SK-N-SH treated with all-trans-retinoic acid at 6 μM for 48 hours (cell line): ENCODE measurements at regions not wholly inside any gene's neighbourhood (a gene's known extent, or its start where the extent isn't known, plus 50 kb on each side); places are given as distances from the start of the nearest gene placed in this dataset.

Source experiments
- ATAC-seq: fragments of 200-7000 bp; cut with Tn5 transposase; 3 replicates; pipeline ENCODE4 v1.9.1; 2020; ENCODE audit warnings: mild to moderate bottlenecking, moderate library complexity
- ARNTL ChIP-seq: fragments of 450-650 bp; formaldehyde crosslinking; IDR thresholded peaks from 2 replicates; pipeline ENCODE4 v1.5.0; 2020; ENCODE audit warnings: low read depth, mild to moderate bottlenecking, moderate library complexity, borderline replicate concordance
- BACH2 ChIP-seq: fragments of 250-450 bp; sonication (Bioruptor Pico); IDR thresholded peaks from 2 replicates; pipeline ENCODE4 v1.9.0; 2021; ENCODE audit warnings: mild to moderate bottlenecking, borderline replicate concordance
- CSDC2 ChIP-seq: fragments of 250-450 bp; sonication (Bioruptor Pico); IDR thresholded peaks from 2 replicates; pipeline ENCODE4 v1.5.0; 2020; ENCODE audit warnings: mild to moderate bottlenecking, moderate library complexity
- ESRRG ChIP-seq: fragments of 250-450 bp; sonication (Bioruptor Pico); IDR thresholded peaks from 2 replicates; pipeline ENCODE4 v1.6.1; 2021; ENCODE audit warnings: mild to moderate bottlenecking
- GLIS3 ChIP-seq: fragments of 250-450 bp; sonication (Bioruptor Pico); IDR thresholded peaks from 2 replicates; pipeline ENCODE4 v1.5.0; 2020; ENCODE audit warnings: mild to moderate bottlenecking, moderate library complexity
- ISL1 ChIP-seq: fragments of 250-450 bp; sonication (Bioruptor Pico); IDR thresholded peaks from 2 replicates; pipeline ENCODE4 v2.1.2; 2022; ENCODE audit warnings: mild to moderate bottlenecking, moderate library complexity
- OSR1 ChIP-seq: fragments of 250-450 bp; sonication (Bioruptor Pico); IDR thresholded peaks from 2 replicates; pipeline ENCODE4 v1.8.0; 2022; ENCODE audit warnings: moderate library complexity, mild to moderate bottlenecking, inconsistent platforms
- POU6F1 ChIP-seq: fragments of 250-450 bp; sonication (Bioruptor Pico); IDR thresholded peaks from 2 replicates; pipeline ENCODE4 v1.8.0; 2021; ENCODE audit warnings: low read depth, mild to moderate bottlenecking, moderate library complexity, borderline replicate concordance
- PPARA ChIP-seq: fragments of 250-450 bp; sonication (Bioruptor Pico); IDR thresholded peaks from 2 replicates; pipeline ENCODE4 v1.5.0; 2020; ENCODE audit warnings: mild to moderate bottlenecking, borderline replicate concordance
- RARB ChIP-seq: fragments of 250-450 bp; sonication (Bioruptor Pico); IDR thresholded peaks from 2 replicates; pipeline ENCODE4 v1.8.0; 2021; ENCODE audit warnings: mild to moderate bottlenecking, moderate library complexity
- SNAI2 ChIP-seq: fragments of 250-450 bp; sonication (Bioruptor Pico); IDR thresholded peaks from 2 replicates; pipeline ENCODE4 v1.5.0; 2020; ENCODE audit warnings: mild to moderate bottlenecking, moderate library complexity
- TCF4 ChIP-seq: fragments of 250-450 bp; sonication (Bioruptor Pico); IDR thresholded peaks from 2 replicates; pipeline ENCODE4 v1.8.0; 2021; ENCODE audit warnings: mild to moderate bottlenecking, moderate library complexity, borderline replicate concordance
- TOX ChIP-seq: fragments of 250-450 bp; sonication (Bioruptor Pico); IDR thresholded peaks from 2 replicates; pipeline ENCODE4 v1.8.0; 2021; ENCODE audit warnings: mild to moderate bottlenecking, moderate library complexity, borderline replicate concordance
- TSHZ2 ChIP-seq: fragments of 250-450 bp; sonication (Bioruptor Pico); IDR thresholded peaks from 2 replicates; pipeline ENCODE4 v1.5.0; 2020; ENCODE audit warnings: mild to moderate bottlenecking, moderate library complexity
- ZC3H10 ChIP-seq: fragments of 250-450 bp; sonication (Bioruptor Pico); IDR thresholded peaks from 2 replicates; pipeline ENCODE4 v1.5.1; 2021; ENCODE audit warnings: mild to moderate bottlenecking, moderate library complexity
- ZNF565 ChIP-seq: fragments of 450-650 bp; formaldehyde crosslinking; conservative IDR thresholded peaks from 2 replicates; pipeline ENCODE4 v1.5.0; 2020; ENCODE audit warnings: low read depth, mild to moderate bottlenecking, moderate library complexity
- ZNF70 ChIP-seq: fragments of 450-650 bp; formaldehyde crosslinking; IDR thresholded peaks from 2 replicates; pipeline ENCODE4 v1.5.0; 2020; ENCODE audit warnings: mild to moderate bottlenecking, moderate library complexity
- ZNF8 ChIP-seq: fragments of 450-650 bp; formaldehyde crosslinking; IDR thresholded peaks from 2 replicates; pipeline ENCODE4 v1.5.0; 2020; ENCODE audit warnings: mild to moderate bottlenecking, moderate library complexity
- TF ChIP-seq, protein P1 (sequence below): fragments of 250-450 bp; sonication (Bioruptor Pico); IDR thresholded peaks from 2 replicates; pipeline ENCODE4 v1.5.1; 2020; ENCODE audit warnings: low read depth, mild to moderate bottlenecking, moderate library complexity
- TF ChIP-seq, protein P2 (sequence below): fragments of 250-450 bp; sonication (Bioruptor Pico); IDR thresholded peaks from 2 replicates; pipeline ENCODE4 v1.8.0; 2020; ENCODE audit warnings: mild to moderate bottlenecking, moderate library complexity, borderline replicate concordance
- TF ChIP-seq, protein P3 (sequence below): fragments of 250-450 bp; sonication (Bioruptor Pico); IDR thresholded peaks from 2 replicates; pipeline ENCODE4 v1.5.1; 2021; ENCODE audit warnings: mild to moderate bottlenecking, moderate library complexity

GRCh38 chr18:22683196-22683676 is 249.9 kb upstream of the RBBP8 start:
- TF ChIP-seq, protein P1, sequence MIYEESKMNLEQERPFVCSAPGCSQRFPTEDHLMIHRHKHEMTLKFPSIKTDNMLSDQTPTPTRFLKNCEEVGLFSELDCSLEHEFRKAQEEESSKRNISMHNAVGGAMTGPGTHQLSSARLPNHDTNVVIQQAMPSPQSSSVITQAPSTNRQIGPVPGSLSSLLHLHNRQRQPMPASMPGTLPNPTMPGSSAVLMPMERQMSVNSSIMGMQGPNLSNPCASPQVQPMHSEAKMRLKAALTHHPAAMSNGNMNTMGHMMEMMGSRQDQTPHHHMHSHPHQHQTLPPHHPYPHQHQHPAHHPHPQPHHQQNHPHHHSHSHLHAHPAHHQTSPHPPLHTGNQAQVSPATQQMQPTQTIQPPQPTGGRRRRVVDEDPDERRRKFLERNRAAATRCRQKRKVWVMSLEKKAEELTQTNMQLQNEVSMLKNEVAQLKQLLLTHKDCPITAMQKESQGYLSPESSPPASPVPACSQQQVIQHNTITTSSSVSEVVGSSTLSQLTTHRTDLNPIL (CRISPR knock-in tag) = no peak
- TF ChIP-seq ARNTL (CRISPR knock-in tag) (no peak), ISL1 (CRISPR knock-in tag) (no peak), ZNF8 (no peak), GLIS3 (CRISPR knock-in tag) (no peak), BACH2 (CRISPR knock-in tag) (no peak), TCF4 (CRISPR knock-in tag) (no peak), ZNF565 (no peak), ZC3H10 (CRISPR knock-in tag) (no peak), CSDC2 (CRISPR knock-in tag) (no peak), ZNF70 (CRISPR knock-in tag) (no peak), PPARA (CRISPR knock-in tag) (no peak), SNAI2 (no peak), TSHZ2 (no peak), RARB (no peak)
- TF ChIP-seq, protein P2, sequence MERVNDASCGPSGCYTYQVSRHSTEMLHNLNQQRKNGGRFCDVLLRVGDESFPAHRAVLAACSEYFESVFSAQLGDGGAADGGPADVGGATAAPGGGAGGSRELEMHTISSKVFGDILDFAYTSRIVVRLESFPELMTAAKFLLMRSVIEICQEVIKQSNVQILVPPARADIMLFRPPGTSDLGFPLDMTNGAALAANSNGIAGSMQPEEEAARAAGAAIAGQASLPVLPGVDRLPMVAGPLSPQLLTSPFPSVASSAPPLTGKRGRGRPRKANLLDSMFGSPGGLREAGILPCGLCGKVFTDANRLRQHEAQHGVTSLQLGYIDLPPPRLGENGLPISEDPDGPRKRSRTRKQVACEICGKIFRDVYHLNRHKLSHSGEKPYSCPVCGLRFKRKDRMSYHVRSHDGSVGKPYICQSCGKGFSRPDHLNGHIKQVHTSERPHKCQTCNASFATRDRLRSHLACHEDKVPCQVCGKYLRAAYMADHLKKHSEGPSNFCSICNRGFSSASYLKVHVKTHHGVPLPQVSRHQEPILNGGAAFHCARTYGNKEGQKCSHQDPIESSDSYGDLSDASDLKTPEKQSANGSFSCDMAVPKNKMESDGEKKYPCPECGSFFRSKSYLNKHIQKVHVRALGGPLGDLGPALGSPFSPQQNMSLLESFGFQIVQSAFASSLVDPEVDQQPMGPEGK (CRISPR knock-in tag) = no peak
- peak; percentile 79 for ATAC-seq

DNA sequence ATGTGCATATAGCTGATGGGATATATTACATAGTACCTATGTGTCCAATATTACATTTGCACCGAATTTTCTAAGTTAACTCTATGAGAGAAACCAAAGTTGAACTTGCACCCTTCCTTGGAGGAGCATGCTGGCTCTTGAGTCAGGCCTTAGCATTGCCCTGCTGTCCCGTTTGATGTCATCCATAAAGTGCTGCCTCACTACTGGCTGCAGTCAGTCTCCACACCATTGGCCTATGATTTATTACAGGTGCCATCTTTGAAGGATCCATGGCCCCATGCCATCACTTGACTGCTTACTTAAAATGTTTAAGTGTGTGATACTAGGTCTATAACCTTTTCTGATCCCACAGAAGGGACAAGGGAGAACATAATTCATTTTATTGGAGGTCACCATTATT is 249.3 kb upstream of the RBBP8 start:
- ATAC-seq = no peak; the same call in 2 of the 3 replicates

DNA sequence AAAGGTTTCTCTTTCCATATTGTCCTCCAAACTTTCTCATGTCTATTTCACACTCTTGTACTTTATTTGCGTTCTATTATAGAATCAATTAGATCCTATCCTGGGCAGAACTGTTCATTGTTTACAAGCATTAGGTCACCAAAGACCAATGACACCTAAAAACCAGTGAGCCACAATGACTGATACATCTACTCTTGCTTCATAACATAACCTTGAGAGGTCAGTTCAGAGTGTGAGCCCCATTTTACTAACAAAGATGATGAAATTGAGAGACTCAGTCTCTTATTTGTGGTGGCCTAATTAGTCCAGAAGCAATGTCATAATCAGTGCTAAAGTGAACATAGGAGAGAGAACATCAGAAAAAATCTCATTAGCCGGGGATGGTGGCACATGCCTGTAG is 248.9 kb upstream of the RBBP8 start:
- TF ChIP-seq ZNF70 (CRISPR knock-in tag) (no peak), POU6F1 (CRISPR knock-in tag) (no peak), OSR1 (CRISPR knock-in tag) (no peak), ISL1 (CRISPR knock-in tag) (no peak), ESRRG (CRISPR knock-in tag) (no peak), ZNF8 (no peak), TCF4 (CRISPR knock-in tag) (no peak), ZNF565 (no peak), TOX (CRISPR knock-in tag) (no peak), TSHZ2 (no peak), ZC3H10 (CRISPR knock-in tag) (no peak), RARB (no peak)
- TF ChIP-seq, protein P3, sequence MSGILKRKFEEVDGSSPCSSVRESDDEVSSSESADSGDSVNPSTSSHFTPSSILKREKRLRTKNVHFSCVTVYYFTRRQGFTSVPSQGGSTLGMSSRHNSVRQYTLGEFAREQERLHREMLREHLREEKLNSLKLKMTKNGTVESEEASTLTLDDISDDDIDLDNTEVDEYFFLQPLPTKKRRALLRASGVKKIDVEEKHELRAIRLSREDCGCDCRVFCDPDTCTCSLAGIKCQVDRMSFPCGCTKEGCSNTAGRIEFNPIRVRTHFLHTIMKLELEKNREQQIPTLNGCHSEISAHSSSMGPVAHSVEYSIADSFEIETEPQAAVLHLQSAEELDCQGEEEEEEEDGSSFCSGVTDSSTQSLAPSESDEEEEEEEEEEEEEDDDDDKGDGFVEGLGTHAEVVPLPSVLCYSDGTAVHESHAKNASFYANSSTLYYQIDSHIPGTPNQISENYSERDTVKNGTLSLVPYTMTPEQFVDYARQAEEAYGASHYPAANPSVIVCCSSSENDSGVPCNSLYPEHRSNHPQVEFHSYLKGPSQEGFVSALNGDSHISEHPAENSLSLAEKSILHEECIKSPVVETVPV (CRISPR knock-in tag) = no peak
- ATAC-seq = no peak

More for the DNA sequence above, 249.3 kb upstream of the RBBP8 start:
- TF ChIP-seq CSDC2 (CRISPR knock-in tag) (no peak), BACH2 (CRISPR knock-in tag) (no peak), ZNF8 (no peak), OSR1 (CRISPR knock-in tag) (no peak), ZNF70 (CRISPR knock-in tag) (no peak), RARB (no peak), SNAI2 (no peak)
- TF ChIP-seq, protein P2 (CRISPR knock-in tag) = no peak
